NCI-H187 (cell line): ENCODE measurements at regions not wholly inside any gene's neighbourhood (a gene's known extent, or its start where the extent isn't known, plus 50 kb on each side); places are given as distances from the start of the nearest gene placed in this dataset.
A peak's percentile ranks its signal among the peaks of the same experiment; 100 is the strongest.
"Not testable (repeated sequence)": the region's sequence is repeated elsewhere in the genome, so short reads cannot be mapped to it uniquely, and the experiment has no call there.

Experiments used
- DNase-seq, 2 experiments: peaks; one replicate each; lab custom pipeline; 2025; lab: John Stamatoyannopoulos, UW

DNA sequence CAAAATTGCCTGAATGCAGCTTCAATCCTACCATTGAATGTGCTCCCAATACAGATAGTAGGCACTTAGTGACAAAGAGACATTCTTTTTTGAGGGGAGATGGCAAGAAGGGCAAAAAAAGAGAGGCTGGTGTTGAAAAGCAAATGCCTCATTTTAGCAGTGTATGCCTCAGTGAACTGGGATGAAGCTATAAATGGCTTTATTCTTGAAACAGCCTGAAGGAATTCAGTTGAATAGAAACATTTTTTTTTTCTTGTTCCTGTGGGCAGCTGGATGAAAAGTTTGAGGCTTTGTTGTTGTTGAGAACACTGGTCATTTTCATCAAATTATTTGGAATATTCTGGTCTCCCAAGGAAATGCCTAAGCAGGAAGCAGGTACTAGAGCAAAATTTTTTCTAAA lies 228.9 kb downstream of the RNF144A start:
- no peak for DNase-seq

GRCh38 chr2:7154656-7155055 lies 237.4 kb downstream of the RNF144A start:
- peak in 1 of 2 experiments; percentile 48 for DNase-seq

DNA sequence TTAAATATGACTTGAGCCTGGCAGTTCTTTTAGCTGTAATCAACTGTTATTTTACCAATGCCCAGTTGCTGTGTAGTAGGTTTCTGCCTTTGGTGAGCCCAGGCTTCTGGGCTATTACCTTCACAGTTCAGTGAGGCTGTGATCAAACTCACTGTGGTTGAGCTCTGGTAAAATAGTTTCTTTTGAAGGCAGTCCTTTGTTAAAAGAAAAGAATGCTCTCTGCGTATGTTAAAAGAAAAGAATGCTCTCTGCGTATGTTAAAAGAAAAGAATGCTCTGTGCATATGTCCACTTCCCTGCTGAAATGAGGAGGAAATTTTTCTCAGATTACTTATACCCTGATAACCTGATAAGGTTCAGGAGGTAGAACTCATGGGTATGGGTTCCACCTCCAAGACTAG lies 244.3 kb downstream of the RNF144A start:
- no peak for DNase-seq

GRCh38 chr2:7165736-7166135 lies 248.5 kb downstream of the RNF144A start:
- no peak for DNase-seq

GRCh38 chr2:7167801-7168411 lies 250.7 kb downstream of the RNF144A start:
- DNase-seq = no peak

- peak; percentile 20 to 69 for DNase-seq
These were observed 252.4 kb downstream of the RNF144A start for GRCh38 chr2:7169593-7169992.

DNA sequence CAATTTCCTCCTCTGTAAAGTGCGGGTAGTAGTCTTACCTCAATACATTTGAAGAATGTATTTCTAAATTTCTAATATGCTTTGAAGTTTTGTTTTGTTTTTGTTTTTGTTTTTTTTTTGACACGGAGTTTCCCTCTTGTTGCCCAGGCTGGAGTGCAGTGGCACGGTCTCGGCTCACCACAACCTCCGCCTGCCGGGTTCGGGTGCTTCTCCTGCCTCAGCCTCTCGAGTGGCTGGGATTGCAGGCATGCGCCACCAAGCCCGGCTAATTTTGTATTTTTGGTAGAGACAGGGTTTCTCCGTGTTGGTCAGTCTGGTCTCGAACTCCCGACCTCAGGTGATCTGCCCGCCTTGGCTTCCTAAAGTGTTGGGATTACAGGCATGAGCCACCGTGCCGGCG lies 261.8 kb downstream of the RNF144A start:
- not testable (repeated sequence) for DNase-seq

GRCh38 chr2:7180638-7181370 lies 263.6 kb downstream of the RNF144A start:
- no peak for DNase-seq

DNA sequence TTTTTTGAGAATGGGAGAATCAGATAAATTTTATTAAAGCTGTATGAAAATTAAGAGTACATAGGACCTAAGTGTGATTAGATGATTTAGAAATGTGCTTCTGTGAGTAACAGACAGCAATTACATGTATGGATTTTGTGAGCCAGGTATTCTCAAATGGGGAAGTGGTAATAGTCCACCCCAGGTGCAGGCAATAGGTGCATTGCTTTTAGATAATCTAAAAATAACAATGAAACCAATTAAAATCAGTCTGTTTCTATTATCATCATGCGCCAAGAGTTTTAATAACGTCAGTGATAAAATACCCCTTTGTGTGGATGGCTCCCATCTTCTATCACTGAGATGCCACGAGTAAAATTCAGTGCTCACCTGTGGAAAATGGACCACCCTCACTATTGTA lies 265.3 kb downstream of the RNF144A start:
- no peak for DNase-seq

DNA sequence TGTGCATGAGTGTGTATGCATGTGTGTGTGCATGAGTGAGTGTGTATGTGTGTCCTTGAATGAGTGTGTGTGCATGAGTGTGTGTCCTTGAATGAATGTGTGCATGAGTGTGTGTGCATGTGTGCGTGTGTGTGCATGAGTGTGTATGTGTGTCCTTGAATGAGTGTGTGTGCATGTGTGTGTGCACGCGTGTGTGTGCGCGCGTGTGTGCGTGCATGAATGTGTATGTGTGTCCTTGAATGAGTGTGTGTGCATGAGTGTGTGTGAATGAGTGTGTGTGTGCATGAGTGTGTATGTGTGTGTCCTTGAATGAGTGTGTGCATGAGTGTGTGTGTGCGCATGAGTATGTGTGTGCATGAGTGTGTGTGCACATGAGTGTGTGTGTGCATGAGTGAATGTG lies 271.9 kb downstream of the RNF144A start:
- DNase-seq = no peak

DNA sequence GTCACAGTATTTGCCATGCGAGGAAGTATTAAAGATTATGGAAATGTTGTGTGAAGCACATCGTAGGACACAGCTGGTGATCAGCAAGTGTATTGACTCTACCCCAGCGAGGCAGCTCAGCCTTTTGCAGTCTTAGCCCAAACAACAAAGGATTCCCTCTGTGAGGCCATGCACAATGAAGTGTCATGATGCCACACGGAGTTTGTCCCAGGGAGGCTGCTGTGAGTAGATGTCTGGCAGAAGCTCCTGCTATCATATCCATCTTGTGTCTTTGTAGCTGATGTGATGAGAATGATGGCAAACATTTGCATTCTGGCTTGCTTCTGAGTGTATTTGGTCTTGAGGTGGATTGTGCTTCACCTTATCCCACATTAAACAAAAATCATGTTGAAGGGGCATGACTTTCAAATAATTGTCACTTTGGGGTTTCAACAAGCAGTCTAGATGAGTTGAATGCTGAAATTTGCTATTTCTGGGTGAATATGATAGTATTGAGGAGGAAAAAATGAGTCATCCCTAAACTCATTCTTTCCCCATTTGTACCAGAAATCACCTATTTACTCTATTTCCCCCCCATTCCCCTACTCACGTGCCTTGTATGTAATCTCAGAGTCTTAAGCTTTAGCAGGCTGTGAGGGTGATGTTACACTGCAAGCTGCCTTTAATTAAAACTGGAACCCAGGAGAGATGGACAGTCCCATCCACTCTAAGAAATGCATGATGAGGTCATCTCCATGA lies 273.5 kb downstream of the RNF144A start:
- no peak for DNase-seq

DNA sequence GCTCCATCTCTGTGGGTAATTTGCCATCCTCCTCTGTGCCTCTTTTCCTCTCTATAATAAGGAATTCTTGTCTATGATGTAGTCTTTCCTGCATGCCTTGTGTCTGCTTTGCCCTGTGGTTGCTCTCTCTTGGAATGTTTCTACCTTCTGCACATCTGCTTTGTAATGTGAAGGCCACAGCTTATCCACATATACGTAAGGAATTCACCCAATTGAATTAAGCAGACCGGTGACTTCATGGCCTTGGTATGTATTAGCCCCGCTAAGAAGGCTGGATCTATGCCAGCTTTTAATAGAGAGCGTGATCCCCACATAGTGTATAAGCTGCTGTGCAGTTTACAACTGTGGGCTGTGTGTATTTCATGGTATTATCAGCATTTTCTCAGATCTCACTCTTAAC lies 274.7 kb downstream of the RNF144A start:
- no peak for DNase-seq

DNA sequence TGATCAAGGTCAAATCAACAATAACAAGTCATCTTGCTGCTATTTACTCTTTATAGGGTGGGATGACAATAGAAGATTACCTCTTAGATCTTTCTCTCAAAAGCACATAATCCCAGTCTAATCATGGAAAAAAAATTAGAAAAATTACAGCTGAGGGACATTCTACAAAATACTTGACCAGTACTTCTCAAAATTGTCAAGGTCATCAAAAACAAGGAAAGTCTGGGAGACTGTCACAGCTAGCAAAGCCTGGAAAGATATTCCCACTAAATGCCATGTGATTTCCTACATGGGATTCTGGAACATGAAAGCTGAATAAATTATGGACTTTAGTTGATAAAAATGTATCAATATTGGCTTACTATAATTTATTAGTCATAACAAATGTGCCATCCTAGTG lies 276.2 kb downstream of the RNF144A start:
- DNase-seq = no peak

GRCh38 chr2:7194950-7195349 lies 277.7 kb downstream of the RNF144A start:
- no peak for DNase-seq

DNA sequence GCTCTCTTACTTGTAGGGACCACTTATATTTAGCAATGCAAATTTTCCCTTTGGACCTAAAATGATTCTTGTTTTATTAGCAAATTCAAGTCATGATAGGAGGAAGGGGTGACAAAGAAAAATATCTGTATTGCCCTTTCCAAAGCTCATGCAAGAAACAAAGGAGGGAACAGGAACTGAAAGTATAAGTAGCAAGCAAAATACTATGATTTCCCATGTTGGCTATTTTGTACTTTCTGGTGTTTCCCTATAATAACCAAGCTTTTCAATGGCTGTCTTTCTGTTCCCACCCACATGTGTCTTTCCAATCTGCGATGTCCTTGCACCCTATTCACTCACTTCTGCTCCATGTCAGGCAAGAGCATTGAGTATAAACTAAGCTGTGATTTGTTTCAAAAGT lies 279.7 kb downstream of the RNF144A start:
- DNase-seq = no peak

- no peak for DNase-seq
These were observed 284.6 kb downstream of the RNF144A start for GRCh38 chr2:7201851-7202250.

- peak; percentile 35 to 56 for DNase-seq
These were observed 285.9 kb downstream of the RNF144A start for GRCh38 chr2:7203056-7203467.

DNA sequence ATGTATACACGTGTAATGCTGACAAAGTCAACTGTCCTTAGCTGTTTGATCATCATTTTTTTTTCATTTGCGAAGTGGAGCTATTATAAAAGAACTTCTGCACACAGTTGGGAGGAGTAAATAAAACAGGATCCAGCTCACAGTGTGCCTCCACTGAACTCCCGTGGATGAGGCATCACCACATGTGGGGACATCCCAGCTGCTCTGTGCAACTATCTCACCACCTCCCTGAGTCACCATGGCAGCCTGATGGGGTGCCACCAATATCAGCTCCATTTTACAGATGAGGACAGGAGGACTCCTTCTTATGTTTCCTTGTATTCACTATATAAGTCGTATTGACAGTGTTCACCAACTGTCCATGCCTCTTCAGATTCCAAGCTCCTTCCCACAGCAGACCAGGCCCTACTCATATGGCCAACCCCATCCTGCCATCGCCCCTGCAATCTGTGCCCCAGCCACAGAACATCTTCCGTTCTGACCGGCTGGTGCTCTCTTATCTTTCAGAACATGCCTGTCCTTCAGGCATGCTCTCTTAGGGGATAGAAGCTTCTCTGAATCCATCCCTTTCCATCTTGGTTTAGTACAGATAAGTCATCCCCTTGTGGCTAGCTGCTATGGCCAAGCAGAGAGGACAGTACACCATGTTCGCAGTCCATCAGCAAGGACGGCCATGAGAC lies 288.1 kb downstream of the RNF144A start:
- no peak for DNase-seq

- no peak for DNase-seq
These were observed 289.0 kb downstream of the RNF144A start for GRCh38 chr2:7206111-7206810.

- DNase-seq = no peak
These were observed 290.4 kb downstream of the RNF144A start for GRCh38 chr2:7207631-7208030.

GRCh38 chr2:7209757-7210555 lies 292.7 kb downstream of the RNF144A start:
- no peak for DNase-seq
